ENCODE measurements at regions not wholly inside any gene's neighbourhood (a gene's known extent, or its start where the extent isn't known, plus 50 kb on each side); places are given as distances from the start of the nearest gene placed in this dataset.

DNA sequence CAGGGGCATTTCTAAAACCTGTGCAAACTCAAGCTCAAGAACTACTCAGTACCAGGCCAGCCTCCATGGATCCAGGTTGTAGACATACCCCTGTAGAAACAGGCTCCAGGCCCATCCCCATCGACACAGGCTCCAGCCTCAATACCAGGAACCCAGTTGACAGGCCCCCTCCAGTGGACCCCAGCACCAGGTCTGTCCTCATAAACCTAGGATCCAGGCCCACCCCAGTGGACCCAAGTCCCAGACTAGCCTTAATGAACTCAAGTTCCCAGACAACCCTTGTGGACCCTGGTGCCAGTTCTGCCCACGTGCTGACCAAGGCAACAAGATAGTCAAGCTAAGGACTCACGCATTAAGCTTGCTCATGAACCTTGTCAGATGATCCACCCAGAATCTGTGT lies 476.9 kb downstream of the TBC1D32 start:
- Histone ChIP-seq H2BK120ac (ENCODE audit: low read depth, low read length, poor library complexity, severe bottlenecking) (no peak overlapping the region), H2AFZ (ENCODE audit: low read length) (no peak overlapping the region), H2AK5ac (ENCODE audit: insufficient read length, low read length) (no peak overlapping the region), H3K9me3 (ENCODE audit: control insufficient read depth, low read depth, low read length) (no peaks in the 10 kb centered on the region), H3T11ph (ENCODE audit: low read length) (no peak overlapping the region), H2BK20ac (ENCODE audit: low read depth, low read length, poor library complexity, severe bottlenecking) (no peak overlapping the region), H4K20me1 (ENCODE audit: control insufficient read depth, insufficient read depth, insufficient read length) (no peaks in the 10 kb centered on the region), H3K14ac (ENCODE audit: insufficient read depth, low read length) (no peak overlapping the region), H3K4me2 (ENCODE audit: insufficient read depth, insufficient read length, low read length) (no peak overlapping the region), H3K9ac (ENCODE audit: extremely low read depth, insufficient read length, low read length) (no peak overlapping the region), H2BK12ac (ENCODE audit: insufficient read length, low read depth, low read length) (no peak overlapping the region), H3K23me2 (ENCODE audit: insufficient read length, low read depth, low read length, poor library complexity, severe bottlenecking) (no peaks in the 10 kb centered on the region), H3K79me2 (ENCODE audit: insufficient read depth, low read length) (no peaks in the 10 kb centered on the region), H3K4me1 (ENCODE audit: insufficient read depth, low read length) (no peaks in the 10 kb centered on the region), H3K27me3 (ENCODE audit: insufficient read depth, low read length) (no peaks in the 10 kb centered on the region), H4K5ac (ENCODE audit: insufficient read length, low read depth, low read length) (no peak overlapping the region), H3K4ac (ENCODE audit: low read depth, low read length) (no peak overlapping the region), H3K23ac (ENCODE audit: insufficient read length, low read depth, low read length) (no peak overlapping the region), H3K56ac (ENCODE audit: insufficient read length, low read depth, low read length) (no peak overlapping the region), H2BK15ac (ENCODE audit: low read depth, low read length) (no peak overlapping the region), H4K8ac (replicated peaks; ENCODE audit: insufficient read length, low read depth, low read length) (no peak overlapping the region), H3K79me1 (ENCODE audit: insufficient read depth, low read depth, low read length, poor library complexity, severe bottlenecking) (no peaks in the 10 kb centered on the region), H3K18ac (ENCODE audit: insufficient read length, low read depth, low read length) (no peak overlapping the region), H2BK5ac (ENCODE audit: insufficient read length, low read length) (no peak overlapping the region), H3K27ac (ENCODE audit: insufficient read length, low read depth, low read length) (no peak overlapping the region), H4K91ac (ENCODE audit: insufficient read length, low read depth, low read length) (no peak overlapping the region)
- Mint-ChIP-seq H3K4me1 (no peaks in the 10 kb centered on the region), H3K27ac (no peak overlapping the region), H3K9me3 (no peaks in the 10 kb centered on the region), H3K36me3 (ENCODE audit: insufficient read depth in 1 of 3, low read depth in 3 of 3) (no peaks in the 10 kb centered on the region), H3K27me3 (ENCODE audit: low read depth) (no peaks in the 10 kb centered on the region), H3K4me3 (no peak overlapping the region)
- no CpG with 5 or more reads among the region's 3 CpGs for WGBS (ENCODE audit: extremely low coverage, insufficient read length, low lambda C conversion rate)
- no peak for DNase-seq
- TF ChIP-seq, protein P1, sequence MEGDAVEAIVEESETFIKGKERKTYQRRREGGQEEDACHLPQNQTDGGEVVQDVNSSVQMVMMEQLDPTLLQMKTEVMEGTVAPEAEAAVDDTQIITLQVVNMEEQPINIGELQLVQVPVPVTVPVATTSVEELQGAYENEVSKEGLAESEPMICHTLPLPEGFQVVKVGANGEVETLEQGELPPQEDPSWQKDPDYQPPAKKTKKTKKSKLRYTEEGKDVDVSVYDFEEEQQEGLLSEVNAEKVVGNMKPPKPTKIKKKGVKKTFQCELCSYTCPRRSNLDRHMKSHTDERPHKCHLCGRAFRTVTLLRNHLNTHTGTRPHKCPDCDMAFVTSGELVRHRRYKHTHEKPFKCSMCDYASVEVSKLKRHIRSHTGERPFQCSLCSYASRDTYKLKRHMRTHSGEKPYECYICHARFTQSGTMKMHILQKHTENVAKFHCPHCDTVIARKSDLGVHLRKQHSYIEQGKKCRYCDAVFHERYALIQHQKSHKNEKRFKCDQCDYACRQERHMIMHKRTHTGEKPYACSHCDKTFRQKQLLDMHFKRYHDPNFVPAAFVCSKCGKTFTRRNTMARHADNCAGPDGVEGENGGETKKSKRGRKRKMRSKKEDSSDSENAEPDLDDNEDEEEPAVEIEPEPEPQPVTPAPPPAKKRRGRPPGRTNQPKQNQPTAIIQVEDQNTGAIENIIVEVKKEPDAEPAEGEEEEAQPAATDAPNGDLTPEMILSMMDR (conservative IDR thresholded peaks at IDR 0.05): no peak

All from H9 (cell line).